ENCODE measurements at regions not wholly inside any gene's neighbourhood (a gene's known extent, or its start where the extent isn't known, plus 50 kb on each side); places are given as distances from the start of the nearest gene placed in this dataset.

- TF ChIP-seq CSRNP3 (CRISPR knock-in tag; IDR thresholded peaks at IDR 0.05) (no peak), PATZ1 (CRISPR knock-in tag; IDR thresholded peaks at IDR 0.05; ENCODE audit: borderline replicate concordance) (no peak), SNAI2 (CRISPR knock-in tag; IDR thresholded peaks at IDR 0.05) (no peak), BACH2 (CRISPR knock-in tag; IDR thresholded peaks at IDR 0.05; ENCODE audit: borderline replicate concordance) (no peak)
Observed at GRCh38 chr2:148593421-148593820, 51.1 kb upstream of the EPC2 start.

All from SK-N-SH treated with all-trans-retinoic acid at 6 μM for 48 hours (cell line).